ENCODE measurements at regions not wholly inside any gene's neighbourhood (a gene's known extent, or its start where the extent isn't known, plus 50 kb on each side); places are given as distances from the start of the nearest gene placed in this dataset.

GRCh38 chr6:22954749-22955385 is 385.5 kb downstream of the HDGFL1 start:
- Histone ChIP-seq H3K27me3 (ENCODE audit: control insufficient read depth, insufficient read depth, low read length) (no peaks in the 10 kb centered on the region), H3K9me3 (ENCODE audit: control insufficient read depth, low read depth, low read length) (no peaks in the 10 kb centered on the region), H3K4me1 (ENCODE audit: control insufficient read depth, low read depth, low read length) (peaks cover 4% of the 10 kb centered on the region), H3K9ac (ENCODE audit: low read length) (no peak overlapping the region), H3K36me3 (ENCODE audit: control insufficient read depth, low read depth, low read length) (no peaks in the 10 kb centered on the region), H3K27ac (ENCODE audit: low read length) (no peak overlapping the region), H3K4me3 (ENCODE audit: low read length) (no peak overlapping the region)

- Histone ChIP-seq H3K4me3 (ENCODE audit: low read length) (no peak overlapping the region), H3K27me3 (ENCODE audit: control insufficient read depth, insufficient read depth, low read length) (no peaks in the 10 kb centered on the region), H3K9ac (ENCODE audit: low read length) (no peak overlapping the region), H3K27ac (ENCODE audit: low read length) (no peak overlapping the region), H3K36me3 (ENCODE audit: control insufficient read depth, low read depth, low read length) (no peaks in the 10 kb centered on the region), H3K4me1 (ENCODE audit: control insufficient read depth, low read depth, low read length) (peaks cover 4% of the 10 kb centered on the region), H3K9me3 (ENCODE audit: control insufficient read depth, low read depth, low read length) (no peaks in the 10 kb centered on the region)
Observed at GRCh38 chr6:22956029-22956681, 386.8 kb downstream of the HDGFL1 start.

GRCh38 chr6:22958677-22959076 is 389.3 kb downstream of the HDGFL1 start:
- Histone ChIP-seq H3K27me3 (ENCODE audit: control insufficient read depth, insufficient read depth, low read length) (no peaks in the 10 kb centered on the region), H3K9me3 (ENCODE audit: control insufficient read depth, low read depth, low read length) (no peaks in the 10 kb centered on the region), H3K36me3 (ENCODE audit: control insufficient read depth, low read depth, low read length) (no peaks in the 10 kb centered on the region), H3K4me1 (ENCODE audit: control insufficient read depth, low read depth, low read length) (peaks cover 4% of the 10 kb centered on the region), H3K4me3 (ENCODE audit: low read length) (no peak overlapping the region), H3K9ac (ENCODE audit: low read length) (no peak overlapping the region), H3K27ac (ENCODE audit: low read length) (no peak overlapping the region)

GRCh38 chr6:22959571-22959970 is 390.2 kb downstream of the HDGFL1 start:
- Histone ChIP-seq H3K4me1 (ENCODE audit: control insufficient read depth, low read depth, low read length) (peaks cover 4% of the 10 kb centered on the region), H3K36me3 (ENCODE audit: control insufficient read depth, low read depth, low read length) (no peaks in the 10 kb centered on the region), H3K27ac (ENCODE audit: low read length) (no peak overlapping the region), H3K4me3 (ENCODE audit: low read length) (no peak overlapping the region), H3K9ac (ENCODE audit: low read length) (no peak overlapping the region), H3K9me3 (ENCODE audit: control insufficient read depth, low read depth, low read length) (no peaks in the 10 kb centered on the region), H3K27me3 (ENCODE audit: control insufficient read depth, insufficient read depth, low read length) (no peaks in the 10 kb centered on the region)

- no peaks in the 10 kb centered on the region for H3K27me3 ChIP-seq (ENCODE audit: control insufficient read depth, insufficient read depth, low read length)
- H3K4me1 ChIP-seq (ENCODE audit: control insufficient read depth, low read depth, low read length), result no peaks in the 10 kb centered on the region
- no peak overlapping the region for H3K9ac ChIP-seq (ENCODE audit: low read length)
- H3K4me3 ChIP-seq (ENCODE audit: low read length), result no peak overlapping the region
- H3K9me3 ChIP-seq (ENCODE audit: control insufficient read depth, low read depth, low read length), result no peaks in the 10 kb centered on the region
- H3K27ac ChIP-seq (ENCODE audit: low read length), result no peak overlapping the region
- no peaks in the 10 kb centered on the region for H3K36me3 ChIP-seq (ENCODE audit: control insufficient read depth, low read depth, low read length)
Observed at GRCh38 chr6:22964334-22964733, 395.0 kb downstream of the HDGFL1 start.

GRCh38 chr6:22965889-22966288 is 396.5 kb downstream of the HDGFL1 start:
- Histone ChIP-seq H3K27me3 (ENCODE audit: control insufficient read depth, insufficient read depth, low read length) (no peaks in the 10 kb centered on the region), H3K4me3 (ENCODE audit: low read length) (no peak overlapping the region), H3K27ac (ENCODE audit: low read length) (no peak overlapping the region), H3K4me1 (ENCODE audit: control insufficient read depth, low read depth, low read length) (no peaks in the 10 kb centered on the region), H3K36me3 (ENCODE audit: control insufficient read depth, low read depth, low read length) (no peaks in the 10 kb centered on the region), H3K9me3 (ENCODE audit: control insufficient read depth, low read depth, low read length) (no peaks in the 10 kb centered on the region), H3K9ac (ENCODE audit: low read length) (no peak overlapping the region)

- H3K9ac ChIP-seq (ENCODE audit: low read length), result no peak overlapping the region
- no peaks in the 10 kb centered on the region for H3K27me3 ChIP-seq (ENCODE audit: control insufficient read depth, insufficient read depth, low read length)
- no peaks in the 10 kb centered on the region for H3K9me3 ChIP-seq (ENCODE audit: control insufficient read depth, low read depth, low read length)
Observed at GRCh38 chr6:22966691-22967422, 397.5 kb downstream of the HDGFL1 start.

DNA sequence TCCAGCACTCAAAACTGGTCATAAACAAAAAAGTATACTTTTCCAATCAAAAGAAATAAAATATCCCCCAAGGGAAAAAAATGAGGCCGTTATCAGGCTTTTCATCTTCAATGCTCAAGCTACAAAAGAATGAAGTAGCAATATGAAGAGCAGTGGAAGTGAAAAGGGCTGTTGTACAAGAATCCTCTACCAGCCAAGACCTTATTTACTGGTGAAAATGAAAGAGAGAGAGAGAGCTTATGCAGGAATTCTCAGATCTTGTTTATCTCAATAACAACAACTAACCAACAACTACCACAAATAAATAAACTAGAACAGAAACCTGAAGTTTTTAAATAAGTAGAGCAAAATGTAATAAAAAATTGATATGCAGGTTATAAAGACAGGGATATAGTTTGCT is 400.6 kb downstream of the HDGFL1 start:
- Histone ChIP-seq H3K27ac (ENCODE audit: low read length) (no peak overlapping the region), H3K9me3 (ENCODE audit: control insufficient read depth, low read depth, low read length) (no peaks in the 10 kb centered on the region), H3K36me3 (ENCODE audit: control insufficient read depth, low read depth, low read length) (no peaks in the 10 kb centered on the region)

More at GRCh38 chr6:22966691-22967422, 397.5 kb downstream of the HDGFL1 start:
- Histone ChIP-seq H3K36me3 (ENCODE audit: control insufficient read depth, low read depth, low read length) (no peaks in the 10 kb centered on the region), H3K4me1 (ENCODE audit: control insufficient read depth, low read depth, low read length) (no peaks in the 10 kb centered on the region), H3K4me3 (ENCODE audit: low read length) (no peak overlapping the region), H3K27ac (ENCODE audit: low read length) (no peak overlapping the region)

DNA sequence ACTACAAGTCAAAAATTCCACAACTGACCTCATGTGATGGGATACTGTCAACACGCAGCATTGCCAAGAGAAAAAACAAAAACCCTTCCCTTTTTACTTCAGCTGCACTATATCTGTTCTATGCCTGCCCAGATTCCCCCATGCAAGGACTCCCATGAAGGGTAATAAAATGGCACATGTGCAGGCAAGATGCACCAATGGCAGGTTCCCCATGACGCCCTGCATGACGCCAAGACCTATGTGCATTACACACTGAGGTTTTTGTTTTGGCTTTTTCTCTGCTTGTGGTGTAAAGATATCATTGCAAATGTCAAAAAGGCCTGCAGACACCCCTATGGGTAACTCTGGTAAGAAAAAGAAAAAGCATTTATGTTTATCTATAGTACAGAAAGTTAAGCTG is 403.4 kb downstream of the HDGFL1 start:
- H3K27me3 ChIP-seq (ENCODE audit: control insufficient read depth, insufficient read depth, low read length), result no peaks in the 10 kb centered on the region
- H3K36me3 ChIP-seq (ENCODE audit: control insufficient read depth, low read depth, low read length), result no peaks in the 10 kb centered on the region
- no peak overlapping the region for H3K27ac ChIP-seq (ENCODE audit: low read length)
- H3K4me1 ChIP-seq (ENCODE audit: control insufficient read depth, low read depth, low read length), result no peaks in the 10 kb centered on the region
- no peak overlapping the region for H3K9ac ChIP-seq (ENCODE audit: low read length)
- no peak overlapping the region for H3K4me3 ChIP-seq (ENCODE audit: low read length)
- H3K9me3 ChIP-seq (ENCODE audit: control insufficient read depth, low read depth, low read length), result no peaks in the 10 kb centered on the region

More for the DNA sequence above, 400.6 kb downstream of the HDGFL1 start:
- Histone ChIP-seq H3K4me1 (ENCODE audit: control insufficient read depth, low read depth, low read length) (no peaks in the 10 kb centered on the region), H3K4me3 (ENCODE audit: low read length) (no peak overlapping the region), H3K9ac (ENCODE audit: low read length) (no peak overlapping the region), H3K27me3 (ENCODE audit: control insufficient read depth, insufficient read depth, low read length) (no peaks in the 10 kb centered on the region)

- Histone ChIP-seq H3K4me3 (ENCODE audit: low read length) (no peak overlapping the region), H3K9ac (ENCODE audit: low read length) (no peak overlapping the region), H3K27ac (ENCODE audit: low read length) (no peak overlapping the region), H3K27me3 (ENCODE audit: control insufficient read depth, insufficient read depth, low read length) (no peaks in the 10 kb centered on the region), H3K9me3 (ENCODE audit: control insufficient read depth, low read depth, low read length) (no peaks in the 10 kb centered on the region), H3K4me1 (ENCODE audit: control insufficient read depth, low read depth, low read length) (no peaks in the 10 kb centered on the region), H3K36me3 (ENCODE audit: control insufficient read depth, low read depth, low read length) (no peaks in the 10 kb centered on the region)
Observed at GRCh38 chr6:22975079-22975478, 405.7 kb downstream of the HDGFL1 start.

GRCh38 chr6:22980446-22980845 is 411.1 kb downstream of the HDGFL1 start:
- no peak overlapping the region for H3K27ac ChIP-seq (ENCODE audit: low read length)
- no peak overlapping the region for H3K4me3 ChIP-seq (ENCODE audit: low read length)
- no peaks in the 10 kb centered on the region for H3K27me3 ChIP-seq (ENCODE audit: control insufficient read depth, insufficient read depth, low read length)
- H3K9ac ChIP-seq (ENCODE audit: low read length), result no peak overlapping the region
- no peaks in the 10 kb centered on the region for H3K9me3 ChIP-seq (ENCODE audit: control insufficient read depth, low read depth, low read length)
- H3K36me3 ChIP-seq (ENCODE audit: control insufficient read depth, low read depth, low read length), result no peaks in the 10 kb centered on the region
- H3K4me1 ChIP-seq (ENCODE audit: control insufficient read depth, low read depth, low read length), result no peaks in the 10 kb centered on the region
